ENCODE measurements at regions not wholly inside any gene's neighbourhood (a gene's known extent, or its start where the extent isn't known, plus 50 kb on each side); places are given as distances from the start of the nearest gene placed in this dataset.

DNA sequence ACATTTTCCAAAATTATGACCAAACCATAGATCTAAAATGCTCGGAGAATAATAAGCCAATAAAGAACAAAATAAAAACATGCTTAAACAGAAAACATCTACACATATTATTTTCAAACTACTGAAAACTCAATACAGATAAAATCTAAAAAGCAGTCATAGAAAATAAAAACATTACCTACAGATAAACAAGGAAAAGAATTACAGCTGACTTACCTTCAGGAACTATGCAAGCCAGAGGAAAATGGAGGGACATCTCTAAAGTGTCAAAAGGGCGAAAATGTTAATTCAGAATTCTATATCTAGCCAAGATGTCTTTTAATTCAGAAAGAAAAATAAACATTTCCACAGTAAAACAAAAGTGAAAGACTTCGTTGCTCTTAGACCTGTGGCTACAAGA is 112.9 kb upstream of the GYPC start:
- no peaks in the 10 kb centered on the region for H3K9me2 ChIP-seq (ENCODE audit: insufficient read depth)
- TF ChIP-seq, protein P1, sequence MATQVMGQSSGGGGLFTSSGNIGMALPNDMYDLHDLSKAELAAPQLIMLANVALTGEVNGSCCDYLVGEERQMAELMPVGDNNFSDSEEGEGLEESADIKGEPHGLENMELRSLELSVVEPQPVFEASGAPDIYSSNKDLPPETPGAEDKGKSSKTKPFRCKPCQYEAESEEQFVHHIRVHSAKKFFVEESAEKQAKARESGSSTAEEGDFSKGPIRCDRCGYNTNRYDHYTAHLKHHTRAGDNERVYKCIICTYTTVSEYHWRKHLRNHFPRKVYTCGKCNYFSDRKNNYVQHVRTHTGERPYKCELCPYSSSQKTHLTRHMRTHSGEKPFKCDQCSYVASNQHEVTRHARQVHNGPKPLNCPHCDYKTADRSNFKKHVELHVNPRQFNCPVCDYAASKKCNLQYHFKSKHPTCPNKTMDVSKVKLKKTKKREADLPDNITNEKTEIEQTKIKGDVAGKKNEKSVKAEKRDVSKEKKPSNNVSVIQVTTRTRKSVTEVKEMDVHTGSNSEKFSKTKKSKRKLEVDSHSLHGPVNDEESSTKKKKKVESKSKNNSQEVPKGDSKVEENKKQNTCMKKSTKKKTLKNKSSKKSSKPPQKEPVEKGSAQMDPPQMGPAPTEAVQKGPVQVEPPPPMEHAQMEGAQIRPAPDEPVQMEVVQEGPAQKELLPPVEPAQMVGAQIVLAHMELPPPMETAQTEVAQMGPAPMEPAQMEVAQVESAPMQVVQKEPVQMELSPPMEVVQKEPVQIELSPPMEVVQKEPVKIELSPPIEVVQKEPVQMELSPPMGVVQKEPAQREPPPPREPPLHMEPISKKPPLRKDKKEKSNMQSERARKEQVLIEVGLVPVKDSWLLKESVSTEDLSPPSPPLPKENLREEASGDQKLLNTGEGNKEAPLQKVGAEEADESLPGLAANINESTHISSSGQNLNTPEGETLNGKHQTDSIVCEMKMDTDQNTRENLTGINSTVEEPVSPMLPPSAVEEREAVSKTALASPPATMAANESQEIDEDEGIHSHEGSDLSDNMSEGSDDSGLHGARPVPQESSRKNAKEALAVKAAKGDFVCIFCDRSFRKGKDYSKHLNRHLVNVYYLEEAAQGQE (IDR thresholded peaks at IDR 0.05; ENCODE audit: unreplicated experiment) = no peak
- no peak for TF ChIP-seq CREB1 (CRISPR knock-in tag; IDR thresholded peaks at IDR 0.05; ENCODE audit: low read depth)
- TF ChIP-seq CTCF (conservative IDR thresholded peaks at IDR 0.05; ENCODE audit: low read depth in 2 of 2) = no peak
- H3K4me3 ChIP-seq = no peak overlapping the region
- H2AFZ ChIP-seq = no peak overlapping the region
- no peak overlapping the region for H3K4me2 ChIP-seq
- Mint-ChIP-seq H3K27ac (no peak overlapping the region), H3K4me1 (no peaks in the 10 kb centered on the region), H3K4me3 (no peak overlapping the region), H3K36me3 (ENCODE audit: low read depth) (peaks cover 14% of the 10 kb centered on the region; the same call in 2 of the 3 replicates), H3K9me3 (peaks cover 19% of the 10 kb centered on the region), H3K27me3 (ENCODE audit: insufficient read depth, low read depth, poor library complexity) (no peaks in the 10 kb centered on the region)
- H3F3A ChIP-seq (replicated peaks; ENCODE audit: low read depth) = no peaks in the 10 kb centered on the region
- H3K4me1 ChIP-seq (ENCODE audit: insufficient read depth) = no peaks in the 10 kb centered on the region
- no peak for ATAC-seq
- H4K20me1 ChIP-seq (replicated peaks; ENCODE audit: insufficient read depth) = no peaks in the 10 kb centered on the region
- no peak overlapping the region for H3K27ac ChIP-seq (ENCODE audit: low read depth)
- DNase-seq (ENCODE audit: low spot score) = peak; percentile 27
- H3K79me2 ChIP-seq (replicated peaks; ENCODE audit: insufficient read depth) = no peaks in the 10 kb centered on the region
- H3K36me3 ChIP-seq (ENCODE audit: insufficient read depth) = no peaks in the 10 kb centered on the region
- no peaks in the 10 kb centered on the region for H3K27me3 ChIP-seq (ENCODE audit: insufficient read depth)

DNA sequence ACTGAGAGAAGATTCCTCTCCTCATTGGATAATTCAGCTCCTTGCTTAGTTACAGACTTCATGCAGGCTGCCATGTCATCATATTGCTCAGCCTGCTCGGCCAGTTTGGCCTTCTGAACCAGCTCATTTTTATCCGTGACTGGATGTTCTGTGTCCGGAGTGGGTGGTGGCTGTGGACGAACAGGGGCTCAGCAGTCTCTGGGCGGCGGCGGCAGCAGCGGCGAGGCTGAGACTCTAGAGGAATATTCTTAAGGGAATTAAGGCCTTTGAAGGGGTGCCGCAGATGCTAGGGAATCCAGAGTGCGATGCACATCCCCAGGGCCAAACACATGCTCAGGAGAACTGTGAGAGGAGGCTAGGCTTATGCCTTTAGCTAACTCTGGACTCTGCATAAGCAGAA is 97.9 kb upstream of the GYPC start:
- Histone ChIP-seq H4K20me1 (replicated peaks; ENCODE audit: insufficient read depth) (no peaks in the 10 kb centered on the region), H3K9me2 (ENCODE audit: insufficient read depth) (no peaks in the 10 kb centered on the region), H3K79me2 (replicated peaks; ENCODE audit: insufficient read depth) (no peaks in the 10 kb centered on the region), H3K4me3 (no peak overlapping the region), H3K36me3 (ENCODE audit: insufficient read depth) (no peaks in the 10 kb centered on the region), H3K4me1 (ENCODE audit: insufficient read depth) (no peaks in the 10 kb centered on the region), H3K27ac (ENCODE audit: low read depth) (no peak overlapping the region), H3K4me2 (no peak overlapping the region), H2AFZ (no peak overlapping the region; the same call in 1 of the 2 replicates), H3K27me3 (ENCODE audit: insufficient read depth) (no peaks in the 10 kb centered on the region), H3F3A (replicated peaks; ENCODE audit: low read depth) (no peaks in the 10 kb centered on the region)
- no peak for DNase-seq (ENCODE audit: low spot score)
- peaks cover 3% of the 10 kb centered on the region; the same call in 1 of the 3 replicates for H3K9me3 Mint-ChIP-seq
- H3K27ac Mint-ChIP-seq = no peak overlapping the region; the same call in 1 of the 2 replicates
- H3K4me3 Mint-ChIP-seq = no peak overlapping the region
- H3K27me3 Mint-ChIP-seq (ENCODE audit: insufficient read depth, low read depth, poor library complexity) = no peaks in the 10 kb centered on the region
- H3K36me3 Mint-ChIP-seq (ENCODE audit: low read depth) = no peaks in the 10 kb centered on the region
- no peak for ATAC-seq
- H3K4me1 Mint-ChIP-seq = no peaks in the 10 kb centered on the region
- TF ChIP-seq ETS1 (IDR thresholded peaks at IDR 0.05) (no peak), POLR2AphosphoS5 (IDR thresholded peaks at IDR 0.05; ENCODE audit: low read depth) (no peak), EZH2 (IDR thresholded peaks at IDR 0.05; ENCODE audit: low read depth, unreplicated experiment) (no peak), STAT1 (IDR thresholded peaks at IDR 0.05; ENCODE audit: unreplicated experiment) (no peak), EZH2phosphoT487 (IDR thresholded peaks at IDR 0.05; ENCODE audit: unreplicated experiment) (no peak), CTCF (conservative IDR thresholded peaks at IDR 0.05; ENCODE audit: low read depth in 2 of 2) (no peak), ZNF331 (CRISPR knock-in tag; IDR thresholded peaks at IDR 0.05; ENCODE audit: low read depth) (no peak), ZNF114 (CRISPR knock-in tag; IDR thresholded peaks at IDR 0.05) (no peak), JUNB (IDR thresholded peaks at IDR 0.05; ENCODE audit: unreplicated experiment) (no peak), NANOG (IDR thresholded peaks at IDR 0.05; ENCODE audit: borderline replicate concordance) (no peak)
- TF ChIP-seq, protein P1 (IDR thresholded peaks at IDR 0.05; ENCODE audit: unreplicated experiment) = no peak
